ENCODE measurements at regions not wholly inside any gene's neighbourhood (a gene's known extent, or its start where the extent isn't known, plus 50 kb on each side); places are given as distances from the start of the nearest gene placed in this dataset.

DNA sequence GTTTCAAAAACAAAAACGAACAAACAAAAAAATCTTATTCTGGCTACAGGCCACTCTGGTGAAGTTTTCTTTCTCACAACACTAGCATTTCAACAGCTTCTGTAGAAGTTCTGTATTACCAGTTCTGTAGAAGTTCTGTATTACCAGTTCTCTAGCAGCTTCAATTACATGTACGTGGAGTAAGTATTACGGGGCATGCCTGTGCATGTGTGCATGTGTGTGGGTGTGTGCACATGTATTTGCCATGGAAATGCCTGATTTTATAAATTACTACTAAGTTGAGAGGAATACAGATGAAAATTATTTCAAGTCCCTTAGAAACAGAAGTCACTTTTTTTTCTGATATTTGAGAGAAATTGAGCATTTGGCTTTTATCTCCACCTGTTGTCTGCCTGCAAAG lies 414.2 kb downstream of the FOXO1 start:
- DNase-seq (ENCODE audit: low spot score), result no peak

DNA sequence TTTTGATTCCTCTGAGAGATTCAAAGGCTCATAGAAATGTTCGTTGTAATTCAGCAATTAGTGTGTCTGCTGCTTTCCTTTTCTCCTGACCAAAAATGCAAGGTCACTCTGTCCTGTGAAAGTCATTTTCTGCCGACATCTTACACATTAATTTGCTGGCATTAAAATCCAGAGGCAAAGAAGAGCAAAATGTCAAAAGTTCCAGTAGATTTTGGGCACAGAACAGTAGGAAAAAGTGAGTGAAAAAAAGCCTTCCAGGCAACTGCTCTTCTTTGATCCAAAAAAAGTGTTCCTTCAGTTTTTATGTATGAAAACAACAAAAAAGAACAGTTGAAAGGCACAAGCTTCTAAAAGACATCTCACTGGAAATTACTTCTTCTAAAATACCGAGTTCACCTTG lies 413.8 kb downstream of the FOXO1 start:
- no peak for DNase-seq (ENCODE audit: low spot score)

DNA sequence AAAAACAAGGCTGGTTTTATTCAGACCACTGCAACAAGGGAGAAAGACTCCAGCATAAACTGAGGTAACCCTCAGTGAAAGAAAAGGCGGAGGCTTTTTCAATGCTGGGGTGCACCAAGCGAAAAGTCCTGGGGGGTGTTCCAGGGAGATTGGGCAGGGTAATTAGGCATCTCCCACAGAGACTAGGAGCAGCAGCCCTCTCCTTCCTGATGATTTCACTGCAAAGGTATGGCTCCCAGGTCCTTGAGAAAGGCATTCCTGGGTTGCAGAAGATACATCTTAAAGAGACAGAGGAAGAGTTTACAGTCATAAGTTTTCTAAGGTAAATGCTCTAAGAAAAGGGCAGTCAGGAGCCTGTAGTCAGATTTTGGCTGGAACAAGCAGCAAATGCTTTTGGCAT lies 412.0 kb downstream of the FOXO1 start:
- DNase-seq (ENCODE audit: low spot score), result no peak

DNA sequence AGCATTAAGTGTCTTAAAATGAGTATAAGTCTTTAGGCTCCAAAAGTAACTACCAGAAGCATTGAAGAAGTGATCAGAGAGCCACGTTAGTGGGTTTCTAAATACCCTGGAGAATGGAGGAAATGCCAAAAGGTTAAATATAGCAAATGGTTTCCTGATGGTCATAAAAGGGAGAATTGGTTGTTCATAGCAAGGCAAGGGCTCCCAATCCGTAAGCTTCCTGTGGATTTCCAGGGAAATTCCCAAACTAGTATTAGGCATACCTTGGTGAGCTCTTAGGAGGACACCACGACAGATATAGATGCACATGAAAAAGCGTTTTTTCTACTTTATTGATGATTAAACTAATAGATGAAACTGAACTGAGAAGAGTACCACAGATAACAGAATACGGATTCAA lies 410.9 kb downstream of the FOXO1 start:
- DNase-seq (ENCODE audit: low spot score), result no peak

DNA sequence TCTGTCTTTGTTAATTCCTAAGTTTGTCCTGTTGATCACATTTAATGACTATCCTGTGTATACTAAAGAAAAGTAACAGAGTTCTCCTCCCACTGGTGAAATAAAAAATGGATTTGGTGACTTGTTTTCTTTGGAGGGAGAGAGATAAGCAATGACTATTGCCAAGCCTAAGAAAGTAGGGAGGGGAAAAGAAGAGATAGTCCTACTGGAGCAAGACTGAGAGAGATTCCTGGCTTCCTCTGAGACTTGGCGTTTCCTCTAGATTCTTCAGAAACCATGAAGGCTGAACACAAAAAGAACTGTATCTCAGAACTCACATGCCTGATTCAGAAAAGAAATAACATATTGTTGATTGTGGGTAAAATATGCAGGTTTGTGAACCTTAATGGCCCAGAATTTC lies 406.5 kb downstream of the FOXO1 start:
- DNase-seq (ENCODE audit: low spot score), result no peak

DNA sequence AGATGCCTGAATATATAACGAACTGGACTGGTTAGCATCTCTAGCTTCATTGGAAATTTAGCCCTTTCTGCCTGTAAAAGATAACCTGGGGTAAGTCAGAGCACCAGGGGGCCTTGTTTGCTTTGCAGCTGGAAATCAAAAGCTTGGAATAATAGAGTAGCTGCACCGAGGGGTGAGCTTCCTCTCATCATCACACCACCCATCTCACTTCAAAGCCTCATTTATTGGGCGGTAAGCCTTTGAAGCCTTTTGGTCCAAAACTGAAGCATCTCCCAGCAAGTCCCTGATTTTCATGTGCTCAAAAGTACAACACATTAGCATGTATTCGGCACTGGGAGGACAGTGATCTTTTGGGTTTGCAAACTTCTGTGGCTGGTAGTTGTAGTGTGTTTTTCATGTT lies 405.1 kb downstream of the FOXO1 start:
- DNase-seq (ENCODE audit: low spot score), result no peak

DNA sequence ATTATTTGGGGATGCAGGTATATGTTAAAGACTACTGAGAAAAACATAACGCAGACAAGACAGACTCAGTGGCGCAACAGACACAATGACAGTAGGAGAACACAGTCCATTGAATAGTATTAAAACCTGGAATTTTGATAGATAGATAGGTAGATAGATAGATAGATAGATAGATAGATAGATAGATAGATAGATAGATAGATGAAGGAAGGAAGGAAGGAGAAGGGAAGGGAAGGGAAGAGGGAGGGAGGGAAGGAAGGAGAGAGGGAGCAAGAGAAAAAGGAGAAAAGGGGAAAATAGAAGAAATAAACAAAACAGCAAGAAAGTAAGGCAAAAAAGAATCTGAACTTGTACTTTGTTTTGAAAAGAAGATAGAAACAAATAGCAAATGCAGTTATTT lies 404.5 kb downstream of the FOXO1 start:
- DNase-seq (ENCODE audit: low spot score), result no peak

DNA sequence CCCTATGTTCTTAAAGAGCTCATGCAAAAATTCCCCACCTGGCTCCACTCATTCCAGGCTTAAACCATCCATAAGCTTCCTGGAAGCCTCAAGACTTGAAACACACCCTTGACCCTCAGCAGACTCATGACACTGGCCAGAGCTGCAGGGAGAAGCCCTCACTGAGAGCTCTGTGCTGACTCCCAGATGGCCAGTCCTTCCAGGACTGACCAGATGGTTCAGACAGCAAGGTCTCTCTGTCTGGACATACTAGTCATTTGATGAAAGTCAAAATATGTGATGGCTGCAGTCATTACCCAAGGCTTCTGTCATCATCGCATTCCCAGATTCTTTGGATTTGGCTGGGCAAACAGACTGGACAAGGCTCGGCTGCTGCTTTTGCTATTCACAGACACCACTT lies 397.4 kb downstream of the FOXO1 start:
- no peak for DNase-seq (ENCODE audit: low spot score)

DNA sequence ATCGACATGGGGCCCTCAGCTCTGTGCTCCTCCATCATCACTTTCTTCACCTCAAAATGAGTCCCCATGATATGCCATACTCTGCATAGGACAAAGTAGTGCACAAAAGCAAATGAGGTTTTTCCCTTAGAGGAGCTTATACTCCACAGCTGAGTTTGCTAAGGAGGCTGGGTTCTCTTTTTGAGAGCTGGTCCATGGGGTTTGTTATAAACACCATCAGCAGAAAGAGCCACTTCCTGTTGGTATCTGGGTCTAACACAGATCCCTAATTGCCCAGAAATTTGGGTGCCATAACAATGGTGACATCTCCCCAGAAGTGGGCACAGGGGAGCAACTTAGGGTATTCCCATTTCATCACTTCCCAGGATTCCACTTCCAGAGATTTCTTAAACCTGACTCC lies 395.7 kb downstream of the FOXO1 start:
- no peak for DNase-seq (ENCODE audit: low spot score)

DNA sequence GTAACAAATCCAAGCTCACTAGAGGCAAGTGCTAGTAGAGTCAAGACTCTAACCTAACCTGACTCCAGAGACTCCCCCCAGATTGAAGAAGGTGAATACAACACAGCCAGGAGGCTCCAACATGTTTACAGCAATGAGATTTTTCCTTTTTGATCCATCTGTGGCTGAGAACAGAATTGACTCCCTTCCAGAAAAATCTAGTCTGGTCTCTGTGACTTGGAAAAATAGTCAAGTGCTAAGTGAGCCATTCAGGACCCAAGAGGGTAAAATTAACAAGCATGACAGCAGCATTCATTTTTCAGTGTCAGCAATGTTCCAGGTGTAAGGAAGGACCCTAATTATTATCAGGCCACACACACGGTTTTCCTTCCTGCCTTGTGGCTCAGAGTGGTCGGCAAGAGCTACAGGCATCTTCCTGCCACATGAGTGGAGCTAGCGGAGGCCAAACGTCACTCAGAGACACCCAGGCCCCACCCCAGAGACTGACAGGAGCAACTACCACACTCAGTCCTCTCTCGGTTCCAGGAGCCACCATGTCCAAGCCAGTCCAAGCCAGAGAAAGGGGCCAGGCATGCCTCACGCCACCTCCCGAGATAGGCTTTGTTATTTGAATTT lies 395.1 kb downstream of the FOXO1 start:
- no peak for DNase-seq (ENCODE audit: low spot score)

DNA sequence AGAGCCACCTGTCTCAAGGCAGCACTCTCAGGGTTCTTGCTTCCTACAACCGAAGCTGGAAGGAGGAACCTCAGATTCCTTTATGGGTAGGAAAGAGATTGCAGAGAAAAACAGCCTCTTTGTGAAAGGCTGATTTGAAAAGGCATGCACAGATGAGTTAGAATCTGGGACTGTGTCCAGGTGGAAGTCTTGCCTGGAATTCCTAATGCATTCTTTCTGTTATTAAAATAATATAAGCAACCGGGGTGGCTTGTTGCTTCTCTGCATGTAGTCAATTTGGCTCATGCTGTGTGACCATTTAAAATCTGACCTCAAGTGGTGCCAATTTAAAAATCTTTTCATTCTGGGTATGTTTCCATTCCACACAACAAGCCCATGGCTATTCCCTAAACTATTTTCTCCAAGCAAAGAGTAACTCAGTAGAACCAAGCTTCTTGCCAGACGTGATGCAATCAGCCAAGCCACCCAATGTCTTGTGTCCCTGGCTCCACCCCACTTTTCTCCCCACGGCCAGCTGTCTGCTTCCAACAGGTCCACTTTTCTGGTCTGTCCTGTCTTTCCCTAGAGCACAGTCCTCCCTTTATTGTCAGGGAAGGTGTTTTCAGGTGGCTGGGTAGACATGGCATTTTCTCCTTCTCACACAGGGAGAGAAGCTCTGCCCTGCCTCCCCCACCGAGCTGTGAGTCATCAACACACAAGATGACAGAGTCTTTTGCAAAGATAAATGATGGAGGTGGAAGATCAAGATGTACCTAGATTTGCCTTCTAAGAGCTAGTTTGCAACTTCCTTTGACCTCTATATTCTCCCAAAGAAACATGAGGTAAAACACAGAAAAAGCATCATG lies 394.3 kb downstream of the FOXO1 start:
- no peak for DNase-seq (ENCODE audit: low spot score)

DNA sequence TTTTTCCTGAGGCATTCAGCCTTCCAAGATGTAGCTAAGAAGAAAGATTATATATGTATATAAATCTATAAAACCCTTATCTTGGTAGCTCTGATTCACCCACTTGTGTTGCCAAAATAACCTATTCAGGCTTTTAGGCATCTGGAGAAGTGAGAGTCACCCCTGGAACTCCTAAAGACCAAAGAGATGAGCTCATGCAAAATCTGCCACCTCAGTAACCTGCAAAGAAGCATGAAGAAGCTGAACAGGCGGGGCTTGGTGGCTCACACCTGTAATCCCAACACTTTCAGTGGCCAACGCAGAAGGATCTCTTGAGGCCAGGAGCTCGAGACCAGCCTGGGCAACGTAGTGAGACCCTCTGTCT lies 393.7 kb downstream of the FOXO1 start:
- DNase-seq (ENCODE audit: low spot score), result no peak

DNA sequence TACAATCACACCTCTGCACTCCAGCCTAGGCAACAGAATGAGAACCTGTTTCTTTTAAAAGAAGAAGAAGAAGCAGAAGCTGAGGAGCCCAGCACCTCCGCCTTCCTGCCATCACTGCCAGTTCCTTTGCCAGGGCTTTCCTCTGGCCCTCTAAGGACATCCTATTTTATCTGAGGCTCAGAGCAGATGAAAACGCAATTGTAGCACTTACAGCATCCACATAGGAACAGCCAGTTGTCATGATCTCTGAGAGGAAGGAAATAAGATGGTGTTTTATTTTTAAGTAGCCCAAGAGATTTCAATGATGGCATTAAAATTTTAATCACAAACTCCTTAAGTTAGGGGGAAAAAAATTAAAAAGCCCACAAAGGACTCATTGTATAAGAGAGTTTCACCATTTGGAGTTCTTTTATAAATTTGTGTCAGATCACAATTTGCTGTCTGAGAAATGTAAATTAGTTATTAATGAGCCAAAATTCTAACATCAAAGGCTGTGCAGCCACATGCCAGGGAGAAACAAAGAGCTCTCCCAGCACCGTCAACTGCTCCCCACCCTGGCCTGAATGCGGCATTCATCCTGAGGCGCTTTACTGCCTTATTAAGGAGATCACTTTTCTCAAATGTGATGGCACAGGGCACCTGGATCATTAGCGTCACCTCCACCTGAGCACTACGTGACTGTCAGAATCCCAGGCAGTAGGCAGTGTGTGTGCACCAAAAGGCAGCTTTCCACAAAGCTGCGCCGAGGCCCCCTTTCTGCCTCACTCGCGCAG lies 393.0 kb downstream of the FOXO1 start:
- DNase-seq (ENCODE audit: low spot score), result no peak

DNA sequence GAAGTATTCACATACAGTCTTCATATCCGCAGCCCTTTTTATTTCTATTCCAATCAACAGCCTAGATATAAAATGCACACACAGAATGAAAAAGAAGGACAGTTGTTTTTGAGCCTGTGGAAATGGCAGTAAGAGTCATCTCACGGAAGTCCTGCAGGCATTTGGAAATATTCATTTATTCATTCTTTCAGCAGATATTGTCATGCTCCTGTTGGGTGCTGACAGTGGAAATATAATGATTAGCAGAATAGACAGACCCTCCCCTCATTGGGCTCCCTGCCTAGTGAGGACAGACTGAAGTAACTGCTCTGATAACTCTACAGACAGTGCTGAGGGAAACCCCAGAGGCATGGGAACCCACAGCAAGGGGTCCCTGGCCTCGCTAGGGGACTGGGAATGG lies 392.3 kb downstream of the FOXO1 start:
- DNase-seq (ENCODE audit: low spot score), result no peak

DNA sequence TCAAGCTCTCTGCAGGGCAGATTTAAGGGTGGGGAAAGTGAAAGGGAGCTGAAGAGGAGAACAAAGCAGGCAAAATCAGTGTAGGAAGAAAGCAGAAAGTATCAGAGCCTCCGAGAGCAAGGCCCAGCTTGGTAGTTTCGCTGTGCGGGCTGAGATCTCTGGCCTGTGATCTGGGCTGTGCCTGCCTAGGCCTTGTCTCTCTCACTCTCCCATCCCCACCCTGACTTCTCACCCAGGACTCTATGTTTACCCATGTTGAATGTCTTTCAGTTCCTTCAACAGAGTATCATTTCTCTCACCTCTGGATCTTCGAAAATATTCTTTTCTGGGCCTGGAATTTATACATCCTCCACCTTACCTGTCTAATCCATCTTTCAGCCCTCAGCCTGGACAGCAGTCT lies 391.3 kb downstream of the FOXO1 start:
- DNase-seq (ENCODE audit: low spot score), result no peak

DNA sequence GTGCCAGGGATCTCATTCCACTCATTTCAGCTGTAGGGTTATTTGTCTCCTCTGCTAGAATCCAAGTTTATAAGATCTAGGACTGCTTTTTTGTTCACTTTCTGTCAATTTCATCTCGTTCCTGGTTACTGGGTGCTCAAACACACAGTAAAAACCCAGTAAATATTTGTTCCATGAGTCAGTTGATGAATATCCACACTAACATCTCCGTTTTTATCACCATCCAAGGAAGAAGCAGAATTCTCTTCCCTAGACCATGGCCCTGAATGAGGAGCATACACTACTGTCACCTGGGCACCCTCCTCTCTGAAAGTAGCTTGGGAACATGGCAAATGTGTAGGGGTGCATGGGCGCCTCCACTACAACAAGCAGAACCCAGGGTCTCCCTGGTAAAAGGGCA lies 390.8 kb downstream of the FOXO1 start:
- no peak for DNase-seq (ENCODE audit: low spot score)

DNA sequence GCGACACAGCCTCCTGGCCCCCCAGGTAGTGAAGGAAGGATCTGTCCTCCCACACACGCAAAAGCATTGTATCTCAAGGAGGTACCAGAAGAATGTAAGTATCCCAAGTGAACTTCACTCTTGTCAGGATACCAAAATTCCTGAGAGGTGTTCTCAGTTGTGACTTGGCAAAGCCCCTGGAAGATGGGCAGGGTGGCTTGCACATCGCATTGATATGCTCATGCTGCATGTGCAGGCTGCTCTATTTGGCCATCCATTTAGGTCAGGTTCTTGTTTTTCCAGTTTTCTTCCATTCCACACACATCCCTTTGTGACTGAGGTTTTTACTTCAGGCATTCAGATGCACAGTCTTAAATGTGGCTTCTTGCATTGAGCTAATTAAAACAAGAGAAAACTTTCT lies 382.8 kb downstream of the FOXO1 start:
- no peak for DNase-seq (ENCODE audit: low spot score)

DNA sequence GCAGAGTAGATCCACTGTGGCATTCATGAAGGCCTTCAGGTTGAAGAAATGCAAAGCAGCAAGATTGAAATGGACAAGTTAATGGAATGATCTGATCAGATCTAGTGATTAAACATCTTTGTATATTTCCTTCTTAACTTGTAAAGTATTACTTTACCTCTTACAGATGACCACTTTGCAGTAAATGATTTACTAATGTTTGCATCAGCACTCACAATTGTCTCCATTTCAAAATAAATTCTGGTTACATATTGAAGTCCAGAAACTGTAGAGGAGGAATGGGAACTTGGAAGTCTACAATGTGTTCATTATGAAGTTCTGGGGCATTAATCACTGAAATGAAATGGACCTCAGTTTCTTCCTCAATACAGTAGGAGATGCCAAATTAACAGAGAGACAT lies 380.8 kb downstream of the FOXO1 start:
- no peak for DNase-seq (ENCODE audit: low spot score)

DNA sequence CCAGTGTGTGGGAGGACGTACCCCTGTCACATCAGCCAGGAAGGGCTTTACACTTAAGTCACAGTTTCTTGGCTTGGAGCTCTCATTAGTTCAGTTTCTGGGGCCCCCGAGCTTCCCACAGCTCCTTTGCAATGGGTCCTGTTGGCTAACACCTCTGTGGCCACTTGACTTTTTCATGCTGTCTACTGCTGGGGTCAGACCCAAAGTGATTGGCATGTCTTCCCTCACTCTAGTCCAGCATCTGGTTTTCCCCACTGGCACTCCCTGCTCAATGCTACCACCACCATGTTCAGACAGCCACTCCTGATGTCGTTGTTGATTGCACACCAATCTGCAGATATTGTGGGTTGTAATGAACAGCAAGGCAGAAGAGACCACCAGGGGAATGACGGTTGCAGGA lies 379.0 kb downstream of the FOXO1 start:
- no peak for DNase-seq (ENCODE audit: low spot score)

DNA sequence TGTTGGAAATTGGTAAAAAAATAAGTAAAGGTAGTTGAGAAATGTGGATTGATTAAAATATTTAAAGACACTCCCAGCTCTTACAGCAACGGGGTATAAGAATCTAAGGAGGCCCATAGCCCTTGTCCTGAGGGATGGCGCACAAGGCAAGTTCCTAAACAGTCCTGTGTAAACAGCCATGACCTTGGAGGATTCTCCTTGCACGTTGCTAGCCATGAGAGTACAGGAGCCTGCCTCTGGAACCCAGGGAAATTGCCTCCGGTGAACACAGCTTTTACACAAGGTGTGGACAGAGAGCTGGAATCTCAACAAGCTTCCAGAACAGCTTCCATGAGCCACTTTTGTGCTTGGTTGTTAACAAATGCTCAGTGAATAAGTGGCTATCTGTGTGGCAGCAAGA lies 378.2 kb downstream of the FOXO1 start:
- DNase-seq (ENCODE audit: low spot score), result no peak

DNA sequence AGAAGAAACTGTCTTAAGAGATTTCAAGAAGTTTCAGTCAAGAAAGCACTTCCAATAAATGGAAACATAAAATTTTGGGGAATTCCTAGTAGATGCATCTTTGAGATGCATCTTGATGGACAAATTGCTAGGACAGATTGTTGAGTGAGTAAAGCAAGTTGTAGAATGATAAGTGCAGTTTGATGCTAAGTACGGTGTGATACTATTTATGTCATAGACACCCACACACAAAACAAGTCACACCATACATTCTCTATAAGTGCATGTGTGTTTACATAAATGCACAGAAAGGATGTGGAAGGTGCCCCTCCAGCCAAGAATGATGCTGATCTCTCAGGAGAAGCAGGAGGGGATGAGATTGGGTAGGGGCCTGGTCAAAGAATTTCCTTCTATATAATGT lies 375.7 kb downstream of the FOXO1 start:
- DNase-seq (ENCODE audit: low spot score), result no peak

DNA sequence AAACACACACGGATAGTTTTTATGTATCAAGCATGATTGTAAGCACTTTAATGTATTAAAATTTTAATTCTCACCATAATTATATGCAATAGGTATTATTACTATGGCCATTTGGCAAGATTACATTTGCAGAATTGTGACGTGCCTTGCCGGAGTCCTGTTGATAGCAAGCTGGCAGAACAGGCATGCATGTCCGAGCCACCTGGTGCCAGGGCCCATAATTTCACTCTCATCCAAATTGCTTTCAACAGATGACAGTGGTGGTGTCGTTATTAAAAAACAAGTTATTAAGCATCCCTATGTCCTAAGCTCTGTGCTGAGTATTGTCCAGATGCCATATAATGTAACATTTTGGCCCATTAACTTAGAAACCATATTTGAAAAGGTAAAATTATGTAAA lies 374.3 kb downstream of the FOXO1 start:
- DNase-seq (ENCODE audit: low spot score), result no peak

DNA sequence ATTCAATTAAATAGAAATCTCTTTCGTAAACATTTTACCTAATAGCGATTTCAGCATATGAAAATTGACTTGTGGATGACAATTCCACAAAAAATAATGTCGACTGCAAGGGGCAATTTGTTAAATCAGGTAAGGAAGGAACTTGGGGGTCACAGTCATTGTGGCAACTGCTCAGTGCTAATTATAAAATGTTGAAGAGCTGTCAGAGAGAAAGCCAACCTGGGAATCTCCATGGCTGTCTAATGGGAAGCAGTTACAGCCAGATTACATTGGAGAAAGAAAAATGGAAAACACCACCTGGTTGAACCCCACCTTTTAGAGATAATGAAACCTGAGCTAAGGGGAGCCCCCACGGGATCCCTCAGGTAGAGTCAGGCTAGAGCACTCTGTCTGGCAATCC lies 373.9 kb downstream of the FOXO1 start:
- no peak for DNase-seq (ENCODE audit: low spot score)
